Limb (tissue), 2 donors: ENCODE measurements at regions not wholly inside any gene's neighbourhood (a gene's known extent, or its start where the extent isn't known, plus 50 kb on each side); places are given as distances from the start of the nearest gene placed in this dataset.
"Not testable (repeated sequence)": the region's sequence is repeated elsewhere in the genome, so short reads cannot be mapped to it uniquely, and the experiment has no call there.

Experiments
- DNase-seq, 2 donors: peaks; one replicate each; pipeline ENCODE4 v3.0.0-alpha.2; 2016; ENCODE audit errors: extremely low spot score in 2 of 2

DNA sequence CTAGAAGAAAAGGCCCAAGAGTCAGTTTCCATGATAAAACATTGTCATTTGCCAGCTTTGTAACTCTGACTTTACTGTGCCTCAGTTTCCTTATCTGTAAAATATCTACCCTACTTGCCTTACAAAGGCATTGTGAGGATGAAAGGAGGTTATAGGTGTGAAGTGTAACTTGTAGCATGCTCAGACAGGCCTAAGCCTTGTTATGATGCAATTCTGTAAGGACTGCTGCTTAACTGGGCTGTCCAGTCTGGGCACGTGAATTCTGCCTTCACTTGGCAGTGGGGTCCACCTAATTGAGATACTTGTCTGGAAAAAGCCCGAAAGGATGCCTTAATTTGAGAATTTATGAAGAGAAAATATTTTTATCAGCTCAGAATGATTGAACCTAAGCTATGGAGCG, 114.5 kb upstream of the DYRK2 start:
- no peak for DNase-seq

GRCh38 chr12:67534681-67535080, 113.9 kb upstream of the DYRK2 start:
- no peak for DNase-seq

DNA sequence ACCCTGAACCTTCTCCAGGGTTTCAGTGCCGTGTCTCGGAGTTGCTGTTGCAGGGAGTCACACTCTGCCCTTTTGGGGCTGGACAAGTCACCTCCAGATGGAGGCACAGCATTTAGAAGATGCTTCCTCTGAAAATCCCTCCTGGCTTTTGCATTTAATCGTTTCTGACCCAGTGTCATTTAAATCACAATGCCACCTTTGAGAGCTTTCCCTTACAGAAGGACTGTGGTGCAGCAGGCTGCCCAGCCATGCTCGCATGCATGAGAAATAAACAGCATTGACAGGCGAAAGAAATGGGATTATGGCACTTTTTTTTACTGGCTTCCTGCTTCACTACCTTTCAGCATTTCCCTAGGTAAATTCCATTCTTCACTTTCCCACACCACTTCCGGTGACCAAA, 113.4 kb upstream of the DYRK2 start:
- no peak for DNase-seq

DNA sequence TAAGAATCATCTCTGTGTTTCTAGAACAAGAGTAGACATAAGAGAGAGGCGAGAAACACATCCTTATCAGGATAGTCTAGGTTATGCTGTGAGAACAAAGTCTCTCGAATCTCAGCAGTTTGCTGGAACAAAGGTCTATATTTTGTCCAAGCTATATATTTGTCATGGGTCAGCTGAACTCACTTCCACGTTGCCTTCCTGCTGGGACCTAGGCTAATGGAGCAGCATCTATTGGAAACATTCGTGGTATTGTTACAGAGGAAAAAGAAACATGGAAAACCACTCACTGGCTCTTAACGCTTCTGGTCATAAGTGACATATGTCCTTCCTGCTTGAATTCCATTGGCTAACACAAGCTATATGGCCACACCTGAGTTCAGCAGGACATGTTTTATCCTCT, 112.6 kb upstream of the DYRK2 start:
- DNase-seq = no peak

DNA sequence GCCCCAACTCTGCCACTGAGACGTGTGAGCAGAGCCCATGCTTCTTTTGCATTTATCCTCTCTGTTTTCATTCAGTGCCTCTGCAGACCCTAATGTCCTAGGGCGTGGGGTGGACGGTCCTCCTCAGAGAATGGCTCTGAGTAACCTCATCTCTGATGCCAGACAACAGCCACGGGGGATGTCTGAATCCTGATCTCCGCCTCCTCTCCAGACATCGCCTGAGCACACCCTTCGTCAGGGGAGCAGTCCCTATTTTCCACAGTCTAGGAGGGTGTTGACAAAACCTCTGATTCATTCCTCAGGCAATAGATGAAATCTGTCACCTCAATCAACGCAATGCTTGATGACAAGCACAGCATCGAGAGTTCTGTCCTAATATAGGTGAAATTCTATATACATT, 109.2 kb upstream of the DYRK2 start:
- DNase-seq = no peak

DNA sequence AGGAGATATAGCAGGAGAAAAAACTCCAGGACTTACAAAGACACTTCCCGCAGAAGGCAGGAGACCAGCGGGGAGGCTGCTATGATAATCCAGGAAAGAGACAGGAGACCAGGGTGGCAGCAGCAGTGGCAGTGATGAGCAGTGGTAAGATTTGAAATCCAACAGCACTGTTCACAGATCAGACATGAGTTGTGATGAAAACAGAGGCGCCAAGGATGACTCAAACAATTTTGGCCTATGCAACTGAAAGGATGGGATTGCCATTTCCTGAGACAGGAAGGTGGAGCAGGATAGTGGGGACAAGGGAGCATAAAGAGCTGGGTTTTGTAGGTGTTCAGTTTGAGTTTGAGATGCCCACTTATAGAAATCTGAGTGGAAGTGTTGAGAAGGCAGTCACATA, 108.6 kb upstream of the DYRK2 start:
- no peak for DNase-seq

DNA sequence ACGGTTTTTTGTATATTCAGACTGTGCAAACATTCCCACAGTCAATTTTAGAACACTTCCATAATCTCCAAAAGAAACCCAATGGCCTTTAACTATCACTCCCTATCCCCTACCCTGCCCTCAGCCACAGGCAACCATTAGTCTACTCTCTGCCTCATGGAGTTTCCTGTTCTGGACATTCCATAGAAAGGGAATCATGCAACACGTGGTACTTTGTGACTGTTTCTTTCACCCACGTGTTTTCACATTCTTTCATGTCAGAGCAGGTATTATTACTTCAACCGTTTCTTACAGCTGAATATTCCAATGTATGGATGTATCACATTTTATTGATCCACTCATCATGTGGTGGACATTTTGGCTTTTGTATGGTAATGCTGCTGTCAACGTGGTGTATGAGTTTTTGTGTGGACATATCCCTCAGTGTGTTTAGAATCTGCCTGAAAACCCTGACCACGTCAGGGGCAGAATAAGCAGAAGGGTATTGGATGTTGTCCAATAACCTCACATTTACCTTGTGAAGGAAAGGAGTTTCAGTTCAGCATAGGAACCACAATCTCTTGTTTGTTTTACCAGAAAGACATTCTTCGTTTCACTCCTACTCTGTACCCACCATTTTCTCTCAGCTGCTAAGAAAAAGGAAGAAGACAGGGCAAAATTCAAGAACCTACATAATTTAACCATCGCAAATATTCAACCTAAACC, 107.5 kb upstream of the DYRK2 start:
- DNase-seq = no peak

DNA sequence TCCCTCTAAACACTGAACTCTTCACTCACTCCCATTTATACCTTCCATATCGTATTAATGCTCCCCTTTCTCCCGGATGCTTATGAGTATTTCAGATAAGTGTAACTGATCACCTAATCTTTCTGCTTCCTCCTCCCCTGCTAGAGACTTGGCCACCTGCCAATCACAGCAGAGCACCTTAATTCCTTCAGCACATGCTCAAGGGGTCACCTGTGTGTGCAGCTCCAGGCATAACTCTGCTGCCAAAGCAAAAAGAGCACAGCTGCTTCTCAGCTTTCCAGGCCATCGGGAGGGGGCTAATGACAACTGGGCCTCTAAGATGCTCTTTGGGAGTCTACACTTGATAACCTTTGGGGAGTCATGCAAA, 106.9 kb upstream of the DYRK2 start:
- no peak for DNase-seq

GRCh38 chr12:67543021-67543770, 105.3 kb upstream of the DYRK2 start:
- DNase-seq = no peak

GRCh38 chr12:67545298-67545697, 103.2 kb upstream of the DYRK2 start:
- DNase-seq = no peak

- no peak for DNase-seq
Observed at GRCh38 chr12:67546746-67547145, 101.8 kb upstream of the DYRK2 start.

- DNase-seq = not testable (repeated sequence)
Observed at GRCh38 chr12:67555075-67555717, 93.3 kb upstream of the DYRK2 start.

GRCh38 chr12:67558775-67559174, 89.8 kb upstream of the DYRK2 start:
- DNase-seq = no peak

DNA sequence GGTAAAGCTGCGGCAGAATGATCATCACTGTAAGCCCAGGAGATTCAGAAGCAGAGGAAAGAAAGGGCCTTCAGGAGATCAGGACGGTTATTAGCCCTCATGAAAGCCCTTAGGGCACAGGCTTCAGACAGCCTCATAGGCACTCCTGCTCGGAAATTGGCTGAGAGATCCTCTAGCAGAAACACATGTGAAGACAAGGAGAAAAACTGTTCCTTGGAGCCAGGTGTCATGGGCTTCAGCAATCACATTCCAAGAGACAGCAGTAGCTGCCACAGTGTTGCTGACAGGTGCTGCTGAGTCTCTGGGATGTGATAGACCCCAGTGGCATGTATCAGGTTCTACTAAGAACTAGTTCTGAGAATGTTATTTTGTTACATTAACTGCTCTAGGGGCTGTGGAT, 88.8 kb upstream of the DYRK2 start:
- DNase-seq = no peak

DNA sequence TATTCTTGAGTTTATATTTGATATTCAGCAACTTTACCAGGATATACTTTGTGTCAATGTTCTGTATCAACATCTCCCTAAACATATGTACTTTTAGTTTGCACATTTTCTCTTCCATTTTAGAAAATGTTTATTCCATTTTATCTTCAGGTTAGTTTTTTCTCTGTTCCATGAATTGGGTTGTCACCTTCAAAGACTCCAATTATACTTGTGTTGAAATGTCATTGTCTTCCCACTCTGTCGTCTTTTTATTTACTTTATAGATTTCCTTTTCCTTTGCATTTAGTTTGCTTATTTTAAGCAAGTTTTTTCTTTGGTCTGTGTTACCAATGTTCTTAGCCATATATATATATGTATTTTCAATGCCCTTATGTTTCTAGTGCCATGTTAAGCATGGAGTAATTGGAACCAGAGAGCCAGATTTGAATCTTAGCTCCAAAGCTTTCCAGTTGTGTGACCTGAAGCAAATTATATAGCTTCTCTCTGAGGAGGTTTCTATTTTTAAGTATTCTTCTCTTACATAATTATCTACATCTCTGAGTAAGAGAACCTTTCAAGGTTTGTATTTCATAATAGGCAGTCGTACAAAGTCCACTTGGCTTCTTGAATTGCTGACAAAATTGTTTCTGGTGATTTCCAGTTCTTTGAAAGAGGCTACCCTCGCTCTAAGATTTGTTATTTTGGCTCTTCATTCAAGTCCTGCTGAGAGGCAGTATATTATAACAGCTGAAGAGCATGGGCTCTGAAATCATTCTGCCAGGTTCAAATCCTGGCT, 85.8 kb upstream of the DYRK2 start:
- no peak for DNase-seq

DNA sequence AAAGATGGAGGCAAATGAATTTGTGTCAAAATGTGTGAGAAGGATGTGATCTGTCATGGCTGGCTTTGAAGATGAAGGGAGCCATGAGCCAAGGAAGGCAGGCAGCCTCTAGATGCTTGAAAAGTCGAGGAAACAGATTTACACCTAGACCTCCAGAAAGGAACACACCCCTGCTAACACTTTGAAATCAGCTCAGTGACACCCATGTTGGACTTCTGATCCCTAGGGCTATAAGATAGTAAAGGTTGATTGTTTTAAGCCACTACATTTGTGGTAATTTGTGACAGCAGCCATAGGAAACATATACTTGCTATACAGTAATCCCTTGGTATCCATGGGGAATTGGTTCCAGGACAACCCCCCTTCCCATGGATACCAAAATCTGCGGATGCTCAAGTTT, 80.5 kb upstream of the DYRK2 start:
- DNase-seq = no peak

DNA sequence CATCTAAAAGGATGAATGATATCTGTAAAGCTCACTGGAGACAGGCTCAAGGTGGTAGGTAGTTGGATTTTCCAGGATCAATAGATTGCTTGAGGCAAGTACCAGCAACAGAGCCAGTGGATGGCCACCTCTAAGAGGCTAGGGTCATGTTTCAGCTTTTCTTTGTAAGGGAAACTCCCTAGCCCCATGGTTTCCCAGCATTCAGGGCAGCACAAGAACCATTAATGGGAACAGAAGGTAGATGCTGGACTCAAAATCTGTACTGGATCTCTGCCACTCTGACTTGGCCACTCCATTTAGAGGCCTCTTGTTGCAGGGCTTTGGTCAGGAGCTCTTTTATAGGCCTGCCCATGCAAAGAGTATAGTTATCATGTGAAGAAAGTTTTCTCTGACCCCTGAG, 76.1 kb upstream of the DYRK2 start:
- no peak for DNase-seq

DNA sequence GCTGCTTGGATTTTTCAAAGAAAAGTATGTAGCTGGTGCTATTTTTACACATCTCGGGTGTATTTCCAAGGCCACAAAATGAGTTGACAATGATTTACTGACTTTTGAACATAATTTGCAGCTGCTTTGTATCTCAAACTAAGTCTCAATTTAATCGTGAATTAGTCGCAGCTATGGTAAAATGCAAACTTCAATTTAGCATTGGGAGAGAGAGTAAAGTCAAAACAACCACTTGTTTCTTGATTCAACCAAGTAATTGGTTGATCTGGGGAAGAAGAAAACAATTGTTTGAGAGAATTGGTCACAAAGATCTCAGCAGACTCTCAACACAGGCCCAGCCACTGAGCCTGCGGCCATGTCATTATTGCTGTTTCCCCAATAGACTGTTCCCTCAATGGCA, 75.0 kb upstream of the DYRK2 start:
- peak in 1 of 2 donors; percentile 17 for DNase-seq

DNA sequence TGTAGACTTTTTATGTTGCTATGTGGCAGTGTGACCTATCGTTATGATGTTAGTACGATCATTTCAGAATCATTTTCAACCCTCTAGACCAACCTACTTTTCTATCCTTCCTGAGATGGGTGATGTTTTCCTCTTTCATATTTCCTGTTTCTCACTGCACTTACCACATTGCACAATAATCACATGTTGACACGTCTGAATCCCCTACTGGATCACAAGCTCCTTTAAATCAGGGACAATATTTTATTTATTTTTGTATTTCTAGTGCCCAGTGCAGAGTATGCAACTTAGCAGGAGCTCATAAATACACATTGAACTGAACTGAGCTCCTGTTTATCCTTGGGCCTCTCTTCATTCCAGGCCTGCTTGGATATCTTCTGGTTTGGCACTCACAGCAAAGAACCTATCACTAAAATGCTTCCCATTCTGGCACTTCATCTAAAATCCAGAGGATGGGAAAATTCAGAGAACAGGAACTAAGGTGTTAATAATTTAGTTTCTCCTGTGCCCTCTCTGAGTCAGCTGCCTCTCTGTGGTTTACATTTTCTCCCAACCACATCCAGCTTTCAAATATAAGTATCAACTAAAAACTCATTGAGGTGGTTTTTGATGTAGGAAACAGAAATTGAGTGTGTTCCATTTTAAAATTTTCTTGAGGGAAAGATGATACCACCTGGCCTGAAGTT, 69.4 kb upstream of the DYRK2 start:
- no peak for DNase-seq

DNA sequence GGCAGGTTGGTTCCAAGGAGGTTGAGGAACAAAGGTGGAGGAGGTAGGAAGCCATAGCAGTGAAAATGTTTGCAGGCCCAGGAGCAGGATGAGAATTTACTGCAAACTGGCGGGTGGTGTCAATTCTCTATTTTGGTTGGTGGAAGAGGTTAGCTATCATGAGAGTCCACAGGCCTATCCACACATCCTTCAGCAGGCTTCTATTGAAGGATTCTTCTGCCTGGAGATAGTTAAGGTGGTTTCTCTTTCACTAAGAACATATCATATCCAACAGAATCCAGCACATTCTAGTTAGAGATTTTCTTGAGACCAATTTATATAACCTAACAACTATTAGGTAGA, 68.9 kb upstream of the DYRK2 start:
- DNase-seq = no peak

- DNase-seq = peak in 1 of 2 donors; percentile 8
Observed at GRCh38 chr12:67582238-67582834, 66.2 kb upstream of the DYRK2 start.
